Smooth muscle cell (in vitro differentiated cells): ENCODE measurements at regions not wholly inside any gene's neighbourhood (a gene's known extent, or its start where the extent isn't known, plus 50 kb on each side); places are given as distances from the start of the nearest gene placed in this dataset.

Experiments used
- DNase-seq: peaks from one replicate; lab custom pipeline; 2025; ENCODE audit not compliant: unreplicated experiment; lab: John Stamatoyannopoulos, UW
- H2AFZ ChIP-seq: fragments of 200-600 bp; sonication (generic); 2 replicates; pipeline ENCODE4 v1.6.0; 2016; ENCODE audit warnings: antibody characterized with exemption, low read depth, mild to moderate bottlenecking
- H3F3A ChIP-seq: fragments of 200-600 bp; sonication (generic); 2 replicates; pipeline ENCODE4 v1.6.0; 2017; ENCODE audit warnings: antibody characterized with exemption, low read depth
- H3K27ac ChIP-seq: fragments of 200-600 bp; sonication (generic); 2 replicates; pipeline ENCODE4 v1.5.1; 2016; ENCODE audit warnings: low read depth, mild to moderate bottlenecking
- H3K27me3 ChIP-seq: fragments of 200-600 bp; sonication (generic); 2 replicates; pipeline ENCODE4 v1.6.1; 2016; ENCODE audit warnings: low read depth, mild to moderate bottlenecking
- H3K36me3 ChIP-seq: fragments of 200-600 bp; sonication (generic); 2 replicates; pipeline ENCODE4 v1.5.1; 2016; ENCODE audit warnings: low read depth
- H3K4me1 ChIP-seq: fragments of 200-600 bp; sonication (generic); 2 replicates; pipeline ENCODE4 v1.5.1; 2016; ENCODE audit warnings: low read depth
- H3K4me2 ChIP-seq: fragments of 200-600 bp; sonication (generic); 2 replicates; pipeline ENCODE4 v1.6.0; 2016; ENCODE audit warnings: mild to moderate bottlenecking
- H3K4me3 ChIP-seq: fragments of 200-600 bp; sonication (generic); 2 replicates; pipeline ENCODE4 v1.5.1; 2016; ENCODE audit warnings: mild to moderate bottlenecking
- H3K79me2 ChIP-seq: fragments of 200-600 bp; sonication (generic); 2 replicates; pipeline ENCODE4 v1.6.0; 2016; ENCODE audit warnings: low read depth, mild to moderate bottlenecking
- H3K9ac ChIP-seq: fragments of 200-600 bp; sonication (generic); 2 replicates; pipeline ENCODE4 v1.6.0; 2016; ENCODE audit warnings: low read depth
- H3K9me3 ChIP-seq: fragments of 200-600 bp; sonication (generic); replicated peaks from 2 replicates; pipeline ENCODE4 v1.5.1; 2016; ENCODE audit warnings: low read depth
- H4K20me1 ChIP-seq: fragments of 200-600 bp; sonication (generic); 2 replicates; pipeline ENCODE4 v1.6.0; 2016; ENCODE audit warnings: low read depth
- WGBS: methylation state at CpG from one replicate; pipeline ENCODE4 v1.1.7; 2016; ENCODE audit warnings: low lambda C conversion rate; 5-methylcytosine and 5-hydroxymethylcytosine counted together
- TF ChIP-seq, protein P1 (sequence below): fragments of 200-600 bp; sonication (generic); IDR thresholded peaks from 2 replicates; pipeline ENCODE4 v1.5.1; 2017; ENCODE audit warnings: borderline replicate concordance, mild to moderate bottlenecking, antibody characterized with exemption; ENCODE audit not compliant: insufficient read depth, poor library complexity, severe bottlenecking

DNA sequence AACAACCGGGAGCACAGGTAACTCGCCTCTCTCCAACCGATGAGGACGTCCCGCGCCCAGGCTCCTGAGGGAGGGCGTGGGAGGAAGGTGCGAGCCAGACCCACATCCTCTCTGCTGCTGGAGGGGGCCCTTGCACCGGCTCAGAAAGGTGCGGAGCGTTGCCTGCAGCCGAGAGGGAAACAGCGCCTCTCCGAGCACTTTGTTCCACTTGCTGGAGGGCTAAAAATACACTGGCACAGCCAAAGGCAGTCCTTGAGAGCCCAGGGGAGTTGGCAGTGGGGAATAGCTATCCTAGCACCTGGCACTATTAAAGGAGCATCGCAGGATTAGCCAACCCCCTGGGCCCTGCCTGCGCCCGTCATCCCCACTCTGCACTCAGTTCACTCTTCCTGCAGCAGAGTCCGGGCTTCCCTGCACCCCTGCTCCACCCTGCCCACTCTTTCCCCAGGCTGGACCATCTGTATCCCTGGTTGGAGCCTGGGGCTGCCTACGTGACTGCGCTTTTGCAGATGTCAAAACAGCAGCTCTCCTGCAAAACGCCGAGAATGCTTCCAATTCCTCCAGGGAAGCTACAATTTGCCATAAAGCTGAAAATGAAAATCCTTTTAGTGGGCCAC, 108.9 kb downstream of the SNX5 start:
- 73% methylated on average over 22 of the region's 22 CpGs for WGBS
- no peak overlapping the region for H3K27ac ChIP-seq
- no peak for DNase-seq
- H3K79me2 ChIP-seq: no peaks in the 10 kb centered on the region
- no peaks in the 10 kb centered on the region for H3K36me3 ChIP-seq
- H4K20me1 ChIP-seq: no peaks in the 10 kb centered on the region
- H3K9ac ChIP-seq: no peak overlapping the region
- H3K27me3 ChIP-seq: no peaks in the 10 kb centered on the region
- no peaks in the 10 kb centered on the region for H3K9me3 ChIP-seq
- H3K4me3 ChIP-seq: no peak overlapping the region
- no peak overlapping the region for H3K4me2 ChIP-seq
- no peaks in the 10 kb centered on the region for H3K4me1 ChIP-seq
- TF ChIP-seq, protein P1, sequence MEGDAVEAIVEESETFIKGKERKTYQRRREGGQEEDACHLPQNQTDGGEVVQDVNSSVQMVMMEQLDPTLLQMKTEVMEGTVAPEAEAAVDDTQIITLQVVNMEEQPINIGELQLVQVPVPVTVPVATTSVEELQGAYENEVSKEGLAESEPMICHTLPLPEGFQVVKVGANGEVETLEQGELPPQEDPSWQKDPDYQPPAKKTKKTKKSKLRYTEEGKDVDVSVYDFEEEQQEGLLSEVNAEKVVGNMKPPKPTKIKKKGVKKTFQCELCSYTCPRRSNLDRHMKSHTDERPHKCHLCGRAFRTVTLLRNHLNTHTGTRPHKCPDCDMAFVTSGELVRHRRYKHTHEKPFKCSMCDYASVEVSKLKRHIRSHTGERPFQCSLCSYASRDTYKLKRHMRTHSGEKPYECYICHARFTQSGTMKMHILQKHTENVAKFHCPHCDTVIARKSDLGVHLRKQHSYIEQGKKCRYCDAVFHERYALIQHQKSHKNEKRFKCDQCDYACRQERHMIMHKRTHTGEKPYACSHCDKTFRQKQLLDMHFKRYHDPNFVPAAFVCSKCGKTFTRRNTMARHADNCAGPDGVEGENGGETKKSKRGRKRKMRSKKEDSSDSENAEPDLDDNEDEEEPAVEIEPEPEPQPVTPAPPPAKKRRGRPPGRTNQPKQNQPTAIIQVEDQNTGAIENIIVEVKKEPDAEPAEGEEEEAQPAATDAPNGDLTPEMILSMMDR: no peak
- no peaks in the 10 kb centered on the region for H3F3A ChIP-seq
- H2AFZ ChIP-seq: no peak overlapping the region

DNA sequence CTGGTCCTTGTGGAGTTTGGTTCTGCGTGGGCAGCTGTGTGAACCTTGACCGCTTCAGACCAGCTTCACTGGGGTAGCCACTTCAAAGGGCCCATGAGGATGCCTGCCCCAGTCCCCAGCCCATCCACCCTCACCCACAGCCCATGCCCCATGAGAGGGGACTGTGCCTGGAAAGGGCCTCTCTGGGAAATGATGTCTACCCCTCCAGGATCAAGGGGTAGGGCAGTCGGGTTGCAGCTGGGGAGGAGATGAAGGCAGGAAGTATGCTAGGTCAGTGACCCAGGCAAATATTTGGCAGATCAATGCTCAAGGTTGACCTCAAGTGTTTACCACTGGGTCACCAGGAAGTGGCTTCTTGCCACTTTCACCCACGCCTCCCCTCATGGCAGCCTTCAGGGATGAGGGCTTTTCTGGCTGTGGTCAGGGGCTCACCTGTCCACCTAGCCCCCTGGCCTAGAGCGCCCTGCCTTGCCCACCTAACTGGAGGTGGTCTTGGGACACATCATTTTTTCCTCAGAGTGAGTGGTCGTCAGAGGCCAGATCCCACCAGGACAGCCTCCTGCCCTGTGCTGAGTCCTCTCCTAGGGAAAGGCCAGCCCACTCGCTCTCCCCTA, 109.5 kb downstream of the SNX5 start:
- no peaks in the 10 kb centered on the region for H3K36me3 ChIP-seq
- no peak overlapping the region for H2AFZ ChIP-seq
- H3K4me3 ChIP-seq: no peak overlapping the region
- DNase-seq: no peak
- H3K27ac ChIP-seq: no peak overlapping the region
- H3K9me3 ChIP-seq: no peaks in the 10 kb centered on the region
- no peaks in the 10 kb centered on the region for H3K27me3 ChIP-seq
- no peaks in the 10 kb centered on the region for H3K4me1 ChIP-seq
- 93% methylated on average over 7 of the region's 7 CpGs for WGBS
- no peaks in the 10 kb centered on the region for H4K20me1 ChIP-seq
- H3F3A ChIP-seq: no peaks in the 10 kb centered on the region
- no peaks in the 10 kb centered on the region for H3K79me2 ChIP-seq
- H3K4me2 ChIP-seq: no peak overlapping the region
- TF ChIP-seq, protein P1: no peak
- H3K9ac ChIP-seq: no peak overlapping the region

- Histone ChIP-seq H3F3A (no peaks in the 10 kb centered on the region), H3K36me3 (no peaks in the 10 kb centered on the region), H3K4me1 (no peaks in the 10 kb centered on the region), H3K4me3 (no peak overlapping the region), H3K4me2 (no peak overlapping the region), H3K9ac (no peak overlapping the region), H3K79me2 (no peaks in the 10 kb centered on the region), H3K9me3 (no peaks in the 10 kb centered on the region), H3K27ac (no peak overlapping the region), H3K27me3 (no peaks in the 10 kb centered on the region), H4K20me1 (no peaks in the 10 kb centered on the region), H2AFZ (no peak overlapping the region)
- 93% methylated on average over 12 of the region's 13 CpGs for WGBS
- no peak for DNase-seq
- TF ChIP-seq, protein P1: no peak
Observed at GRCh38 chr20:17858450-17859001, 110.1 kb downstream of the SNX5 start.
